Left ventricle myocardium superior (tissue), 1 donor: ENCODE measurements at regions not wholly inside any gene's neighbourhood (a gene's known extent, or its start where the extent isn't known, plus 50 kb on each side); places are given as distances from the start of the nearest gene placed in this dataset.

Experiments
- ATAC-seq: fragments of 200-7000 bp; cut with Tn5 transposase; one replicate; pipeline ENCODE4 v1.9.1; 2020; ENCODE audit warnings: mild to moderate bottlenecking, moderate library complexity
- DNase-seq: peaks from one replicate; pipeline ENCODE4 v3.0.0-alpha.2; 2020
- intact Hi-C: fragments of 100-400 bp; cut with micrococcal nuclease; formaldehyde crosslinking; loops from one replicate; pipeline ENCODE4 v1.11.0; 2022
- donor health status: DM: no; HTN: yes; CAD: no; lungs with severe emphysema.

DNA sequence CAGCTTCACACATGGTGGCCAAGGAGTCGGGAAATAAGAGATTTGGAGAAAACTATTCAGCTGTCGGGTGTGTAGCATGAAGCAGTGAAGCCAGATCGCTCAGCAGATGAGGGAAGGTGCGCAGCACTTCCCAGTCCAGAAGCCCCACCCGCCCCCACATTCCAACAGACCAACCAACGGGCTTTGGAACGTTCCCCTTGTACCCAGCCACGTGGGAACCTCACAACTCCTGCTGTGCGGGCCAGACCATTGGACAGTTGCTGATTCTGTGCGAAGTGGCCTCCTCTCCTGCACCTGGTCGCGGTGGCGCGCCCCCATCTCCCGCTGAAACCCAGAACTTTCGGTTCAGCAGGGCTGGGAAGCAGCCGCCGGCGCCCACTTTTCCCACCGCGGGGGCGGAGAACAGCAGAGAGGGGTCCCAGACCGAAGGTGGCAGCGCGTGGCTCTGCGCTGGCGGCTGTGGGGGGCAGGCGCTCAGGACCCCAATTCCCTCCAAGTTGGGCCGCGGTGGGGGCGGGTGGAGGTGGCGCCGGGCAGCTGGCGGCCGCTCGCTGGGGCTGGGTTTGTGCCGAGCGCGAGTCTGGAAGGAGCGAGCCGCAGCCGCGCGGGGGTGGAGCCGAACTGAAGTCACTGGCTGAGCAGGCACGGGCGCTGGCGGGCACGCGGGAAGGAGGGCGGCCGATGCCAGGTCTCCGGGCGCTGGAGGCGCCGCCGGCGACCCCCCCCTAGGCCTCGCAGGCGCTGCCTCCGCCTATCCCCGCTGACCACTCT is 1301.5 kb upstream of the SORCS1 start:
- peak; percentile 54 for ATAC-seq
- intact Hi-C loops = no loop called here
- DNase-seq = peak; percentile 55

DNA sequence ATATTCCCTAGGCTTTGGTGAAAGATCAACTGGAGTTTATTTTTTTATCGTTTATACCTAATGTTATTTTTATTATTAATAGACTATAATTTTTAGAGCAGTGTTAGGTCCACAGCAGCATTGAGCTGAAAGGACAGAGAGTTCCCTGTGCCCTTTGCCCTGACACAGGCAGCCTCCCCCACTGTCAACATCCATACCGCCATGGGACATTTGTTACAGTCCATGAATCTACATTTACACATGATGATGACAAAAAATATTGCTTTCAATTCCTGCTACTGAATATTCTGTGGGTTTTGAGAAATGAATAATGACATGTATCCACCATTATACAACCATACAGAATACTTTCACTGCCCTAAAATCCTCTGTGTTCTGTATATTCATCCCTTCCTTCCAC is 1297.5 kb upstream of the SORCS1 start:
- intact Hi-C loops = no loop called here
- DNase-seq (no peak), ATAC-seq (no peak)

DNA sequence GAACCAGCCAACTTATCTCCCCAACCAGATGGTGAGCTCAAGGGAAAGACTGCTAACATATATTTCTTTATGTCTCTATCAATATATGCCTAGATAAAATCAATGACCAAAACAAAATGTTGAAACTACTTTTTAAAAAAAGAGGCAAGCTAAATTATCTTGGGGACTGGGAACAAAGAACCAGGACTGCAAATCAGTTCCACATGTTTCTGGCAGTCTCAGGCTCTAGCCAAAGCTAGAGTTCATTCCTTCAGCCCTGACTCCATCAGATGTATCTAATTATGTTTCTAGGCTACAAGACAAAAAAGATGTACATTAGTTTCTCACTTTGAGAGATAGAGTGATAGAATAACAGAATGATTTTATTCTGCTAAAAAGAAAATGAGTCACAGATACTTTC is 1290.3 kb upstream of the SORCS1 start:
- DNase-seq (no peak), ATAC-seq (no peak)
- intact Hi-C loops = no loop called here

DNA sequence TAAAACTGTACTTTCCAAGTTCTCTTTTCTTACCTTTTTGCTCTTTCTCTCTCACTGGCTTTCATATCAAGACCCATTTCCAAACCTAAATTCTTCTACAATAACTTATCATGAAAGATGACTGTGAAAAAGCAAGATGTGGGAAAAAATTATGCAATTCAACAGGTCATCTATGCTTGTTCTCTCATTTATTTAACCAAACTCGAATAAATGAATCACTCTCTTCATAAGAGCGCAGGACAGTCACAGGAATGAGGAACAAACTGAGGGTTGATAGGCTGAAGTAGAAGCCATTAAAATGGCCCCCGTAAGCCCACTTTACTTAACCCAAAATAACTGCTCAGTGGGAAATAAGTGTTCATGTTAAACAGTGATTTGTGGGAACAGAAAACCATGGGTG is 1289.7 kb upstream of the SORCS1 start:
- no peak for DNase-seq
- intact Hi-C loops = no loop called here
- no peak for ATAC-seq

DNA sequence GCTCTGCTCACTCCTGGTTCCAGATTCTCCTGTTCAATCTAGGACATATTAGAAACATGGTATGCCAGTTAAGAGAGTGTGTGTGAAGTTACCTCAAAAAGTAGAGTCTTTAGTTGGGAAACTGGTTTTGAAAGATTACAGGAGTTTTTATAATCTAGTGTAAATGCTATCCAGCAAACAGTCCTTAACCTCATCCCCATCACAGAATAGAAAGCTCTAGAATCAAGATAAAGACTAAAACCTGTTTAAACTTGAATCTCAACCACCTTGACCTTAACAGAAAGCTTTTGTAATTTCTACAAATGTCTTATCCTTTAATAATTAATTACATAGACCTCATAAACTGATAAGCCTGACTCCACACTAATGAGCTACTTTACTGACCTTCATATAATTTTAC is 1288.7 kb upstream of the SORCS1 start:
- intact Hi-C loops = no loop called here
- no peak for ATAC-seq

DNA sequence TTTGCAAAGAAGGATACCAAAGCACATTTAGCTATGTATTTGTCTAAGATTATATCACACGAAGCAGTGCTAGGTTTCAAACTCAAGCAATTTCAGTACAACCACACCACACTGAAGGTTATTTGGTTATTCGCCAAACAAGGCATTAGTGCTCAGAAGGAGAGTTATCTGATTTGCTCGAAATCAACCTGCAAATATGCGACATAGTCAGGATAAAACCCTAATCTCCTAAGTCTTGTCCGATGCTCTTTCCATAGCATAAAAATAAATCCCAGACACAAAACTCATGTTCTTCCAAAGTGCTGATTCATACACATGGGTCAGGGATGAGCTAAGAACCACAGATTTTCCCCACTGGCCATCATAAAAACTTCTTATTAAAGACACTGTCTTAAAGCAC is 1288.0 kb upstream of the SORCS1 start:
- ATAC-seq (no peak), DNase-seq (no peak)
- intact Hi-C loops = no loop called here

More for the DNA sequence above, 1288.7 kb upstream of the SORCS1 start:
- no peak for DNase-seq

DNA sequence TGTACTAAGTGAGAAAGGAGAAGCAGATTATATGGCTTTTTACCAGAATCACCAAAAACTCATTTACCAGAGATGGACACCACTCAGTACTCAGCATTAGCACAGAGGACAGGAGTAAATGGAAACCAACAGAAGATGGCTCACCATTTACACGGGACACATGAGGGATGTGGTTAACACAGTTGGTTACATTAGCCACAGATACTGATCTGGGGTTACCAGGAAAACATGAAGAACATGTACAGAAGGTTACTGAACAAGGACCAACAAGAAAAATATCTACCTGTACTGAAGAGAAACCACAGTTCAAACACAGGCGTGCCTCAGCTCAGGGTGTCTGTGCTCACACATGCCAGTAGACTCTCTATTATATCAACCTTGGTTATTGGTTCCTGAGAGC is 1285.8 kb upstream of the SORCS1 start:
- ATAC-seq = no peak
- no peak for DNase-seq
- intact Hi-C loops = no loop called here

DNA sequence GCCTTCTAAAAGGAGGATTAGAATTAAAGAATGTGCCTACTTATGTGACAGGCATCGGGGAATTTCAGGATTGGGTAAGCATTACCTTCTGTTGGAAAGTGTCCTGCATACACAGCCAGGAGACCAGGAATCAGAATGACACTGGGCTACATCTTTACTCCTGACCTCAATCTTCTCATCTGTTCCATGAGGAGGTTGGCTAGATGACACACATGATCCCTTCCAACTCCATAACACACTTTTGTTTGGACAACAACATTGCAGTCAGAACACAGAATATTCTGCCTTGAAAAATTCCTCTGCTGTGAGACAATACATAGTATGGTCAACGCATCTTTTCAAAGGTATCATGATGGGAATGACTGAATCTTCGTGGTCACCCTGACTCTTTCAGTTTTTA is 1281.2 kb upstream of the SORCS1 start:
- ATAC-seq = no peak
- intact Hi-C loops = no loop called here
- no peak for DNase-seq

DNA sequence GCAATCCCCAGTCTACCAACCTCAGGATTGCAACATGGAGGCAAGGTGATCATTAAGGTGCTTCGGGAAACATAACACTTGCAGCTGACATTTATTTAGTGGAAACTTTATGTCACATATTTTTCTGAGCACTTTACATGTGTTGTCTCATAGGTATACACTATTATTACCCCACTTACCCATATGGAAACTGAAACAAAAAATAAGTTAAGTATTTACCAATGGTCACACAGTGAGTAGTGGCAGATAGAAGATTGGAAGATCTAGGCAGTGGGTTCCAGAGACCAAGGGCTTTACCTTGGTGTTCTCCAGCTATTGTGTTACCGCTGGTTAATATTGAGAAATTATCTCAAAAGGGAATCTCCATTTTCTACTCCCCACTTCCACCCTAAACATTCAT is 1279.1 kb upstream of the SORCS1 start:
- DNase-seq = no peak
- intact Hi-C loops = no loop called here
- no peak for ATAC-seq

DNA sequence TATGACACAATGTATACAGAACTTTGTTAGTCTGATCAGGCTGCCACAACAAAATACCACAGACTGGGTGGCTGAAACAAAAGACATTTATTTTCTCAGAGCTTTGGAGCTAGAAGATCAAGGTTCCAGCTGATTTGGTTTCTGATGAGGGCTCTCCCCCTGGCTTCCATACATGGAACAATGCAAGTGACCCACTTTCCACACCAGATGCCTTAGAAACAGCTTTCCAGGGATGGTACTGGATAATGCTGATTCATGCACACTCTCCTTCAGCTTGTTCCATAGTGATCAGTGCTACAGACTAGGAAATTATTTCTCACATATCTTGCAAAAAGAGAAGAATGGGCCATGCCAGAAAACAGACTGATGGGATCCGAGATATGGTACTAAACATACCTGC is 1274.9 kb upstream of the SORCS1 start:
- intact Hi-C loops = no loop called here
- ATAC-seq = no peak
- DNase-seq = no peak

DNA sequence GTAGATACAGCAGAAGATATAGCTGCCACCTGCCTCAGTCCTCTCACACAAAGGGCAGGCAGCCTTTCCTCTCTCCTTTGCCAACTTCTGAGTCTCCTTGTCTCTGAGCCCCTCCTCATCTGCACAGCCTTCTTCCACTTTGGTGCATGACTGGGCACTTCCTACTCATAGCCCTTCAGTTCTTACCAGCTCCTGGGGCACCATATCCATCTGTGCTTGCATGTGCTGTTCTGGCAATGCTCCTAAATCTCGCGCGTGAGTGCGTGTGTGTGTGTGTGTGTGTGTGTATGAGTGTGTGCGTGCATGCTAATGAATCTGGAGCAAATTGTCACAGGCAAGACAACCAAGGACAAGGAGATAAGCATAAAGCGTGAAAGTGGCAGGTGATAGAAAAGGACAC is 1271.6 kb upstream of the SORCS1 start:
- no peak for DNase-seq
- intact Hi-C loops = no loop called here
- ATAC-seq = no peak

DNA sequence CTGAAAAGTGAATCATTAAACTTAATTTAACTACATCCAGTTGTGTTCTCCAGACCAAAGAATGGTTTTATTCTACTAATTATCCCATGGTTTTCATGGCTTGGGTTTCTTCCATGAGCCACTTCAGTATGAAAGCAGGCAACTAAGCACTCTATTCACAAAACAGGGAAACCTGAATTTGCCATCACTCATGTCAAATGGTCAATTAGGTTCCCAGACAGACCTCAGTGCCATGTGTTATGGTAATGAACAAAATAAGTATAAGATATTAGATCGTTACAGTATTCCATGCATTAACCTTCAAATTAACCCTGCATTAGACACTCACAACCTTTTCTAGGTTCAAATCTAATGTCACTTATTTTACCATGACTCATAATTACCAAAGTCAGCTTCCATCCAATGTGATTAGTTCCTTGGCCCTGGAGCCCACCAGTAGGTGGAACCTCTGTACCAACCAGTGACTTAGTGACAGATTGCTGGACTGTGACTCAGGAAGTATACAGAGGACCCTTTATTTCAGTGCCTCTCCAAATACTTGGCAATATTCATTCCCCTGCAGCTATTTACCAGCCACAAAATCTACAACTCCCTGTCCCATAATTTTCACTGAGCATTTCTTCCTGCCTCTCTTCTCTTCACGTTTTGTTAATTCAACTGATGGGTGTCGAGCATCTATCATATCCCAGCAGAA is 1270.2 kb upstream of the SORCS1 start:
- intact Hi-C loops = no loop called here
- ATAC-seq = no peak
- no peak for DNase-seq

DNA sequence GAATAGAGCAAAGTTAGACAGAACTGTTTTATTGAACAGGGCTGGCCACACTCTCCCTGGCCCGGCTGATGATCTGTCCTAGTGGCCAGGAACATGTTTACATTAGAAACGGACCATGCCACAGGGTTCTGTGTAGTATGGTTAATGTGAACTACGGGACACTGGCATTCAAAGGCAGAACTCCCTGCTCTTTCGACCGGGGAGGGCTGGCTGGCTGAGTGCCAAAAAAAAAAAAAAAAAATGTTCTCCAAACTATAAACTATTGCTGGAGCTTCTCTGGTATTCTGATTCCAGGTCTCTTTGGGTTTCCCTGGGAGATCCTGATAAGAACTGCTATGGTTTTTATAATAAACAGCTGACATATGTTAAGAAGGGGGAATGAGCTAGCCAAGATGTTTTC is 1262.6 kb upstream of the SORCS1 start:
- DNase-seq = no peak
- no peak for ATAC-seq

DNA sequence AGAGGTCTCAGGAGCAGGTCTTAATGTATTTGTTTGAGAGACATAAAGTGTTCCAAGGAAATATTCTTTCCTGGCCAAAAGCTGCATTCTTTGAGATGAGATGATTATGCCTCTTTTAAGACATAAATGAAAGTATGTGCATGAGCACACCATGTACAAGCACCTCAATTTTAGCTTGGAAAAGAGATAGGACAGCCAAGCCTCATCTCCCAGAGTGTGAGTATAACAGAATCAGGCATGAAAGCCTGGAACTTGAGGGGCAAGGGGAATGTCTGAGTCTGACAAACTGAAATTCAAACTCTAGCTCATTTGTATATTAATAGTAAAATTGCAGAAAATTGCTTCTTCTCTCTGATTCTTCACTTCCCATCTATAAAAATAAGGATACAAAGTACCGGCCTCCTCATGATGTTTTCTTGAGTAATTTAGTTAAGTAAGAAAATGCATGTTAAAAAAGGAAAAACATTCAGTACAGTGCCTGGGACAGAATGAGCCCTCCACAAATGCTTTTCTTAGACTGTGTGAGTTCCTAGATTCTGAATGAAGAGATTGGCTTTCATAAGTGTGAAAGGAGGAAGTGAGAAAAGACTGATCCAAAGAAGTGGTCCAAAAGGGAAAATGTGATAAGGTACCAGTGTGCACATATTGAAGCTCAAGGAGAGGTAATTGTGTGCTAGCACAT is 1260.9 kb upstream of the SORCS1 start:
- DNase-seq (no peak), ATAC-seq (no peak)
- intact Hi-C loops = no loop called here

More for the DNA sequence above, 1262.6 kb upstream of the SORCS1 start:
- intact Hi-C loops = no loop called here

DNA sequence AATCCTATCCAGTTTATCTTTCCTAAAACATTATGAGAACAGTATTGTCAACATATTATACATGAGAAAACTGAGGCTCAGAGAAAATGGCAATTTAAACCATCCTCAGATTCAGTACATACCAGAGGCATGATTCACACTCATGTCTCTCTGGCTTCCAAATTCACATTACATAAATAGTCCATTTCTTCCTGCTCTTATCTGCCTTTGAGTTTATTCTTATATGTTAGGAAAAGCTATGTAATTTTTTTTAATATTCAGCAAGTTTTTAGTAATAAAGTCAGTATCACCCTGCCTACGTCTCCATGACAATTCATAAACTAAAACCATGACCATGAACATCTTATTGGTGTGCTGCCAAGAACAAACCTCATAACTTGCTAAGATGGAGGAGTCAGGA is 1260.2 kb upstream of the SORCS1 start:
- DNase-seq (no peak), ATAC-seq (no peak)
- intact Hi-C loops = no loop called here

DNA sequence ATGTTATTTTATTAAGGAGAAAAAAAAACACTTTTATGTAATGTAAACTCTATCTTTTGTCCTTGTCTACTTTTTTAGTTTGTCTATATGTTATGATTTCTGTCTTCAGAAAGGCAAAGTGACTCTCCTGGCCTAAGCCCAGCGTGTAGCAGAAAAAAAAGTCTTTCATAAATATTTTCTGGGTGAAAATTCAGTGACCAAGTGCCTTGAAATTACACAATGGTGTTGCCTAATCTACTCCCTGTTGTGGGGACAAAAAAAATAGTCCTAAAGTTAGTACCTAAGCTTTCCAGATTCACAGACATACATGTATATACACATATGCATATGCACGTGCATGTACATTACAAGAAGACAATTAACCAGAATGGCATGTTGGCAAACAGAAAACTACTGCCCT is 1257.8 kb upstream of the SORCS1 start:
- intact Hi-C loops = no loop called here
- no peak for DNase-seq
- no peak for ATAC-seq

DNA sequence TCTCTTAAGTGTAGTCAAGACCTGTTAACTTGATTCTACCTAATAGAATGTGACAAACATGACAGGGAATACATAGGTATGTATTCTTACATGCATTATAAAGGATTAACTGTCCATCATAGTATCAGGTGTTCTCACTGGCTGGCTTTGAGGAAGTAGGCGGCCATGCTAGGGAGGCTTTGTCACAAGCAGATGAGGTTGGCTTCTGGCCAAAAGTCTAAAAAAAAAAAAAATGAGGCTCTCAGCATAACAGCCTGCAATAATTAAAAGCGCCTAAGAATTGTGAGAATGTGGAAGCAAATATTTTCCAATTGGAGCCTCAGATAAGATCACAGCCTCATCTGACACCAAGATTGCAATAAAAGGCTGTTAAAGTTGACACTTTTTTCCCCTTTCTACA is 1256.8 kb upstream of the SORCS1 start:
- DNase-seq (no peak), ATAC-seq (no peak)
- intact Hi-C loops = no loop called here

DNA sequence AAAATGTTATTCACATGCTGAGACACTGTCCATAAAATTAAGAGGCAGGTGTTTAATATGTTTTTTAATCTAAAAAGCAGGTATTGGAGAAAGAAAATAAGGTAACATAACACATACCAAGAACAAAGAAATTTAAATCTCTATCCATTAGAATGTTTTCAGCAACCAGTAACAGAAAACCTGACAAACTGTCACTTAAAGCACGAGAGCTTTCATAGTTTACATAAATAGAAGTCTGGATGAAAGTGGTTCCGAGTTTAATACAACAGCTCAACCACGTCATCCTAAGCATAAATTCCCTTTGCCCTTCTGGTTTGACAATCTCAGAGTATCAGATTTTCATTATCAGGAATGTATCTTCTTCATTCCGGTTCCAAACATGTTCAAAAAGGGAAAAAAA is 1249.4 kb upstream of the SORCS1 start:
- intact Hi-C loops = no loop called here
- ATAC-seq (no peak), DNase-seq (no peak)

DNA sequence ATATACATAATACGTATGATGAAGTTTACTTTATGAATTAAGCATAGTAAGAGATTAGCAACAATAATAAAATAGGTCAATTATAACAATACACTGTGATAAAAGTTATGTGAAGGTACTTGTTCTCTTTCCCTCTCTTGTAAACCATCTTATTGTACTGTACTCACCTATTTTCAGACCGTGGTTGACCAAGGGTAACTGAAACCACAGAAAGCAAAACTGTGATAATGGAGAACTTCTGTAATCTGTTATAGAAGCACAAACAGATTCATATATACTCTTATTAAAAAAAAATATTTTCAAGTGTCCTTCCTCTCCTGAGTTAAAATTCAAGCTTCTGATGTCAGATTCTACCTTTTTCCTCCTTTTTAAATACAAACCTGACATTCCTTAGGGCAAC is 1247.8 kb upstream of the SORCS1 start:
- no peak for DNase-seq
- no peak for ATAC-seq
- intact Hi-C loops = no loop called here

DNA sequence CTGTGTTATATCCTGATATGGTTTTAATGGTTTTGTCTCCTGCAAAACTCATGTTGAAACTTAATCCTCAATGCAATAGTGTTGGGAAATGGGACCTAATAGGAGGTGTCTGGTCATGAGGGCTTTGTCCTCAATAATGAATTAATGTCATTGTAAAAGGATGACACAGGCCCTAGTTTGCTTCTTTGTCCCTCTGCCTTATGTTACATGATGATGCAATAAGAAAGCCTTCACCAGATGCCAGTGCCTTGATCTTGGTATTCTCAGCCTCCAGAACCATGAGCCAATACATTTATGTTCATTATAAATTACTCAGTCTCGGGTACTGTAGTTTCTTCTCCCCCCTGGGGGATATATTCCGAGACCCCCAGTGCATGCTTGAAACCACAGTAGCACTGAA is 1247.4 kb upstream of the SORCS1 start:
- intact Hi-C loops = no loop called here
- ATAC-seq (no peak), DNase-seq (no peak)

DNA sequence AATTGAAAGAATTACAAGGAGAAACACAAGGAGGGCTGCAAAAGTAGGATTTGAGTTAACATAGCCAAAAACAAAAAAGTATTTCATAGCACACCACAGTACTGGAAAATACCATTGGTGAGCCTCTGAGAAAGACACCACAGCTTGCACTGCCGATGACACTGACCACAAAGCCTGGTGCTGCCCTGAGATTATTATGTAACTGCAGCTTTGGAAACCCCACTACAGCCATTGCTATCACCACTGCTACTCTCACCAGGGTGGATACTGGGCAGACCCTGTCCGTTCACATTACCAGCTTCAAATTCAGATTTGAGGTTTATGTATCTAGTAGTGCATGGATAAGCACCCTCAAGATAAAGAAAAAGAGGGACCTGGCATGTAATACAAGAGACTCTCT is 1246.7 kb upstream of the SORCS1 start:
- intact Hi-C loops = no loop called here
- no peak for ATAC-seq
- DNase-seq = no peak
